HCT116 (cell line): ENCODE measurements at regions not wholly inside any gene's neighbourhood (a gene's known extent, or its start where the extent isn't known, plus 50 kb on each side); places are given as distances from the start of the nearest gene placed in this dataset.

Experiments
- CTCF ChIP-seq, 3 experiments: fragments of 200-600 bp in 1 of 3; sonication (generic) in 1 of 3; IDR thresholded peaks in 2 of 3; conservative IDR thresholded peaks in 1 of 3; 2 replicates each; pipeline ENCODE4 v1.5.1; 2012 to 2017; ENCODE audit warnings: low read depth in 2 of 3, low read length in 2 of 3, antibody characterized with exemption in 1 of 3, borderline replicate concordance in 1 of 3, control low read depth in 1 of 3, mild to moderate bottlenecking in 1 of 3, mixed read lengths in 1 of 3, mixed run types in 1 of 3, moderate library complexity in 1 of 3; ENCODE audit not compliant: insufficient read depth in 1 of 3
- EZH2 ChIP-seq: fragments of 200-600 bp; sonication (generic); IDR thresholded peaks from 2 replicates; pipeline ENCODE4 v1.6.1; 2017; ENCODE audit warnings: antibody characterized with exemption, mixed run types
- EZH2phosphoT487 ChIP-seq: fragments of 200-600 bp; IDR thresholded peaks from 2 replicates; pipeline ENCODE4 v1.6.1; 2018; ENCODE audit warnings: antibody characterized with exemption, borderline replicate concordance
- RAD21 ChIP-seq: IDR thresholded peaks from 2 replicates; pipeline ENCODE4 v1.6.1; 2012; ENCODE audit warnings: low read depth, mild to moderate bottlenecking
- SIN3A ChIP-seq: IDR thresholded peaks from 2 replicates; pipeline ENCODE4 v1.6.1; 2012; ENCODE audit warnings: low read depth
- SP1 ChIP-seq: IDR thresholded peaks from 2 replicates; pipeline ENCODE4 v1.6.1; 2012; ENCODE audit warnings: low read depth
- TCF7L2 ChIP-seq: IDR thresholded peaks from 2 replicates; pipeline ENCODE4 v1.7.0; 2011; ENCODE audit warnings: borderline replicate concordance, inconsistent platforms; ENCODE audit not compliant: insufficient read depth, insufficient read length; ENCODE audit errors: extremely low read depth
- ZBTB33 ChIP-seq: IDR thresholded peaks from 2 replicates; pipeline ENCODE4 v1.6.1; 2011; ENCODE audit warnings: mild to moderate bottlenecking, low read length, moderate library complexity; ENCODE audit not compliant: insufficient replicate concordance; ENCODE audit errors: extremely low read depth

DNA sequence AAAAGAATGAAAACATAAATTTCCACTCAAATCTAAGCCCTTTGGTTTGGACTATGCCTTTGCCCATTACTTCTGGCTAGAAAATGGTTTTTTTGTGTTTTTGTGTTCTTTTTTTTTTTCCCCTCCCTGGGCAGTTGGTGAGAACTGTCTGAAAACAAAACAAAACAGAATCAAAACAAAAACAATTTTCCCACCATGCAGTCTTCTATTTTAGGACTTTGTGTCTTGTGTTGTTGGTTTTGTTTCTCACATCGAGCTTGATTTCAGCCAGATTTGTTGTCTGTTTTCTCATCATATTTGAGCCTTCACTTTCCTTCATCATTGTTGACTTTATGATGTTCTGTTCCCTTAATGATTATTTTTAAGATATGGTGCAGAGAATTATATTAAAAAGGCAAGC, 206.3 kb downstream of the MACC1 start:
- no peak for TF ChIP-seq CTCF (IDR thresholded peaks at IDR 0.05 in 2 of 3, conservative IDR thresholded peaks at IDR 0.05 in 1 of 3; ENCODE audit: borderline replicate concordance in 1 of 3, insufficient read depth in 1 of 3, low read depth in 2 of 3, low read length in 2 of 3)
- no peak for TF ChIP-seq RAD21
- no peak for TF ChIP-seq SIN3A
- no peak for TF ChIP-seq EZH2
- no peak for TF ChIP-seq TCF7L2
- TF ChIP-seq SP1 = no peak
- no peak for TF ChIP-seq EZH2phosphoT487
- no peak for TF ChIP-seq ZBTB33
